Endothelial cell of umbilical vein (primary cell): ENCODE measurements at regions not wholly inside any gene's neighbourhood (a gene's known extent, or its start where the extent isn't known, plus 50 kb on each side); places are given as distances from the start of the nearest gene placed in this dataset.

ENCODE experiments used
- BruUV-seq: library from RNA; stranded (reverse); fragments of 400-500 nt; replicated peaks from 2 replicates; lab custom pipeline; 2021; lab: Mats Ljungman, UMichigan
- CTCF ChIA-PET: fragments of 300-600, 350-600 bp; sonication (Branson Sonifier 250); formaldehyde crosslinking; loops from one replicate; lab custom pipeline; 2021; ENCODE audit warnings: antibody characterized with exemption, inconsistent platforms; lab: Charles Lee
- POLR2A ChIA-PET: fragments of 300-600, 350-600 bp; sonication (Branson Sonifier 250); formaldehyde crosslinking; loops from one replicate; lab custom pipeline; 2021; ENCODE audit warnings: antibody characterized with exemption, inconsistent platforms; lab: Charles Lee
- DNase-seq: peaks from one replicate; pipeline ENCODE4 v3.0.0-alpha.2; 2011; ENCODE audit warnings: low read depth, low spot score
- FAIRE-seq: peaks from 2 replicates; lab custom pipeline; 2011; peaks lifted over from hg19 to GRCh38; lab: Jason Lieb, UNC
- H2AFZ ChIP-seq: 2 replicates; pipeline ENCODE4 v1.6.0; 2012; ENCODE audit warnings: low read depth, low read length, control low read depth, inconsistent platforms
- H3K27ac ChIP-seq: 2 replicates; pipeline ENCODE4 v1.5.1; 2011; ENCODE audit warnings: low read depth, mild to moderate bottlenecking, control low read depth, low read length, moderate library complexity; ENCODE audit not compliant: insufficient read depth
- H3K27me3 ChIP-seq, 2 experiments: 2 replicates each; pipeline versions ENCODE4 v1.6.0 to v1.6.1; 2011; ENCODE audit warnings: low read length in 2 of 2, mixed read lengths in 1 of 2; ENCODE audit not compliant: control insufficient read depth in 2 of 2, insufficient read depth in 2 of 2
- H3K36me3 ChIP-seq, 2 experiments: 2 replicates in 1 of 2; 3 replicates in 1 of 2; pipeline ENCODE4 v1.5.1; 2011; ENCODE audit warnings: low read length in 2 of 2, mild to moderate bottlenecking in 1 of 2, moderate library complexity in 1 of 2; ENCODE audit not compliant: control insufficient read depth in 2 of 2, insufficient read depth in 2 of 2; ENCODE audit errors: extremely low read depth in 1 of 2
- H3K4me1 ChIP-seq: 3 replicates; pipeline ENCODE4 v1.5.1; 2011; ENCODE audit warnings: mild to moderate bottlenecking, low read length; ENCODE audit not compliant: control insufficient read depth, insufficient read depth; ENCODE audit errors: extremely low read depth
- H3K4me2 ChIP-seq: 2 replicates; pipeline ENCODE4 v1.6.1; 2011; ENCODE audit warnings: low read length, control low read depth, mixed read lengths; ENCODE audit not compliant: insufficient read depth
- H3K4me3 ChIP-seq, 3 experiments: fragments of 200-600 bp in 1 of 3; sonication (generic), shearing (Covaris generic) in 1 of 3; replicated peaks in 1 of 3; 2 replicates each; pipeline ENCODE4 v1.5.1; 2011 to 2016; ENCODE audit warnings: control low read depth in 3 of 3, low read length in 3 of 3, mild to moderate bottlenecking in 2 of 3, inconsistent platforms in 1 of 3, low read depth in 1 of 3, moderate library complexity in 1 of 3; ENCODE audit not compliant: insufficient read depth in 1 of 3
- H3K79me2 ChIP-seq: 2 replicates; pipeline ENCODE4 v1.6.0; 2012; ENCODE audit warnings: low read length, inconsistent platforms; ENCODE audit not compliant: control insufficient read depth, insufficient read depth
- H3K9ac ChIP-seq: replicated peaks from 2 replicates; pipeline ENCODE3; 2011; ENCODE audit warnings: low read length, control low read depth; ENCODE audit not compliant: insufficient read depth; ENCODE audit errors: extremely low read depth
- H3K9me1 ChIP-seq: replicated peaks from 3 replicates; pipeline ENCODE4 v1.6.0; 2011; ENCODE audit warnings: mild to moderate bottlenecking, low read length; ENCODE audit not compliant: control insufficient read depth, insufficient read depth; ENCODE audit errors: extremely low read depth
- H3K9me3 ChIP-seq: replicated peaks from 2 replicates; pipeline ENCODE4 v1.5.1; 2012; ENCODE audit warnings: low read length, inconsistent platforms; ENCODE audit not compliant: control insufficient read depth, insufficient read depth
- H4K20me1 ChIP-seq: replicated peaks from 2 replicates; pipeline ENCODE3; 2011; ENCODE audit warnings: mild to moderate bottlenecking, low read length; ENCODE audit not compliant: control insufficient read depth, insufficient read depth; ENCODE audit errors: extremely low read depth
- CTCF ChIP-seq, 2 donors: IDR thresholded peaks; 1 replicate in 1 of 2; 2 replicates in 1 of 2; pipeline ENCODE4 v1.5.1; 2011; ENCODE audit warnings: low read length in 2 of 2, mild to moderate bottlenecking in 2 of 2, moderate library complexity in 2 of 2, control low read depth in 1 of 2, inconsistent platforms in 1 of 2, low read depth in 1 of 2; ENCODE audit not compliant: insufficient read depth in 1 of 2; ENCODE audit errors: extremely low read depth in 1 of 2
- EZH2 ChIP-seq: IDR thresholded peaks from 2 replicates; pipeline ENCODE4 v1.6.1; 2012; ENCODE audit warnings: borderline replicate concordance, low read depth, mild to moderate bottlenecking, moderate library complexity, low read length, inconsistent platforms; ENCODE audit not compliant: severe bottlenecking
- GATA2 ChIP-seq: IDR thresholded peaks from 2 replicates; pipeline ENCODE4 v1.7.0; 2011; ENCODE audit warnings: low read depth, mild to moderate bottlenecking, moderate library complexity, mixed read lengths, low read length; ENCODE audit not compliant: insufficient read length, insufficient read depth
- MYC ChIP-seq: IDR thresholded peaks from one replicate; pipeline ENCODE4 v1.6.1; 2011; ENCODE audit warnings: mild to moderate bottlenecking, low read depth, low read length
- POLR2A ChIP-seq: IDR thresholded peaks from 2 replicates; pipeline ENCODE4 v1.6.1; 2012; ENCODE audit warnings: low read depth, mild to moderate bottlenecking, control low read depth, low read length
- POLR2AphosphoS5 ChIP-seq: IDR thresholded peaks from 2 replicates; pipeline ENCODE4 v1.6.1; 2012; ENCODE audit warnings: low read depth, mild to moderate bottlenecking, control low read depth, low read length, moderate library complexity; ENCODE audit not compliant: insufficient read depth
- dilution Hi-C: fragments of 300-500 bp; cut with MboI; formaldehyde crosslinking; loops from one replicate; pipeline ENCODE4 v1.15.0; 2019; ENCODE audit warnings: low sequenced_read_pairs; ENCODE audit not compliant: extremely low pct_ligation_motif_present
- intact Hi-C: fragments of 100-400 bp; cut with micrococcal nuclease; formaldehyde crosslinking; loops from one replicate; pipeline ENCODE4 v1.10.0; 2022

- TF ChIP-seq GATA2 (no peak), EZH2 (no peak), POLR2A (no peak), POLR2AphosphoS5 (no peak), CTCF (IDR thresholded peaks at IDR 0.05; ENCODE audit: extremely low read depth in 1 of 2, insufficient read depth in 1 of 2, low read depth in 1 of 2, low read length in 2 of 2) (no peak), MYC (no peak)
- Histone ChIP-seq H3K36me3 (no peaks in the 10 kb centered on the region), H3K4me3 (no peak overlapping the region), H3K9me1 (no peaks in the 10 kb centered on the region), H2AFZ (no peak overlapping the region), H3K79me2 (no peaks in the 10 kb centered on the region), H3K4me1 (no peaks in the 10 kb centered on the region), H4K20me1 (no peaks in the 10 kb centered on the region), H3K27me3 (no peaks in the 10 kb centered on the region), H3K9me3 (no peaks in the 10 kb centered on the region), H3K4me2 (no peak overlapping the region), H3K27ac (no peak overlapping the region), H3K9ac (no peak overlapping the region)
- DNase-seq, result no peak
- intact Hi-C loops, result no loop called here
- no TSS peak for BruUV-seq
- dilution Hi-C loops, result no loop called here
- ChIA-PET POLR2A (no interaction called here), CTCF (no interaction called here)
- no peak for FAIRE-seq
Observed at GRCh38 chr13:67833564-67833963, 603.4 kb upstream of the PCDH9 start.

- DNase-seq, result no peak
- no TSS peak for BruUV-seq
- Histone ChIP-seq H3K4me1 (no peaks in the 10 kb centered on the region), H4K20me1 (no peaks in the 10 kb centered on the region), H3K79me2 (no peaks in the 10 kb centered on the region), H2AFZ (no peak overlapping the region), H3K27me3 (no peaks in the 10 kb centered on the region), H3K27ac (no peak overlapping the region), H3K4me3 (no peak overlapping the region), H3K36me3 (no peaks in the 10 kb centered on the region), H3K9ac (no peak overlapping the region), H3K9me1 (no peaks in the 10 kb centered on the region), H3K4me2 (no peak overlapping the region), H3K9me3 (no peaks in the 10 kb centered on the region)
- dilution Hi-C loops, result no loop called here
- no peak for FAIRE-seq
- POLR2A ChIA-PET, result no interaction called here
- CTCF ChIA-PET, result no interaction called here
- TF ChIP-seq POLR2AphosphoS5 (no peak), MYC (no peak), POLR2A (no peak)
- intact Hi-C loops, result no loop called here
Observed at GRCh38 chr13:67829641-67830040, 599.5 kb upstream of the PCDH9 start.
